Fibroblast of lung (primary cell): ENCODE measurements at regions not wholly inside any gene's neighbourhood (a gene's known extent, or its start where the extent isn't known, plus 50 kb on each side); places are given as distances from the start of the nearest gene placed in this dataset.
A peak's percentile ranks its signal among the peaks of the same experiment; 100 is the strongest.

ENCODE experiments used
- DNase-seq, 2 donors: peaks; one replicate each; pipeline versions ENCODE4 v3.0.0 to v3.0.0-alpha.2; 2010; ENCODE audit warnings: low read depth in 2 of 2
- H2AFZ ChIP-seq: 2 replicates; pipeline ENCODE4 v1.5.1; 2012; ENCODE audit warnings: low read length, control low read depth, inconsistent platforms
- H3K27ac ChIP-seq: 2 replicates; pipeline ENCODE4 v1.5.1; 2011; ENCODE audit warnings: low read length, control low read depth; ENCODE audit not compliant: insufficient read depth
- H3K27me3 ChIP-seq: 2 replicates; pipeline ENCODE4 v1.5.1; 2011; ENCODE audit warnings: mild to moderate bottlenecking, low read length; ENCODE audit not compliant: control insufficient read depth, insufficient read depth
- H3K36me3 ChIP-seq: 2 replicates; pipeline ENCODE4 v1.5.1; 2011; ENCODE audit warnings: low read length; ENCODE audit not compliant: control insufficient read depth, insufficient read depth
- H3K4me1 ChIP-seq: 2 replicates; pipeline ENCODE4 v1.5.1; 2011; ENCODE audit warnings: low read length; ENCODE audit not compliant: control insufficient read depth, insufficient read depth; ENCODE audit errors: extremely low read depth
- H3K4me2 ChIP-seq: 2 replicates; pipeline ENCODE4 v1.5.1; 2011; ENCODE audit warnings: low read length, control low read depth; ENCODE audit not compliant: insufficient read depth; ENCODE audit errors: extremely low read depth
- H3K4me3 ChIP-seq, 4 experiments: fragments of 200-600 bp in 1 of 4; sonication (generic) in 1 of 4; replicated peaks in 1 of 4; 2 replicates each; pipeline ENCODE4 v1.5.1; 2011 to 2016; ENCODE audit warnings: low read length in 4 of 4, low read depth in 3 of 4, mild to moderate bottlenecking in 3 of 4, control low read depth in 2 of 4, inconsistent platforms in 1 of 4, mixed read lengths in 1 of 4; ENCODE audit not compliant: insufficient read depth in 1 of 4; ENCODE audit errors: control extremely low read depth in 1 of 4
- H3K79me2 ChIP-seq: 2 replicates; pipeline ENCODE4 v1.5.1; 2012; ENCODE audit warnings: mild to moderate bottlenecking, low read length, inconsistent platforms; ENCODE audit not compliant: control insufficient read depth, insufficient read depth
- H3K9ac ChIP-seq: 2 replicates; pipeline ENCODE4 v1.5.1; 2011; ENCODE audit warnings: mild to moderate bottlenecking, low read length, control low read depth; ENCODE audit not compliant: insufficient read depth
- H3K9me3 ChIP-seq: 2 replicates; pipeline ENCODE4 v1.5.1; 2012; ENCODE audit warnings: low read depth, low read length; ENCODE audit not compliant: control insufficient read depth, insufficient read depth
- H4K20me1 ChIP-seq: 2 replicates; pipeline ENCODE4 v1.5.1; 2011; ENCODE audit warnings: low read length; ENCODE audit not compliant: control insufficient read depth, insufficient read depth; ENCODE audit errors: extremely low read depth
- EZH2 ChIP-seq: IDR thresholded peaks from 2 replicates; pipeline ENCODE4 v1.5.1; 2012; ENCODE audit warnings: low read length, control low read depth, mild to moderate bottlenecking; ENCODE audit errors: missing control alignments
- TF ChIP-seq, protein P1 (sequence below), 2 donors: IDR thresholded peaks in 1 of 2; conservative IDR thresholded peaks in 1 of 2; 1 replicate in 1 of 2; 2 replicates in 1 of 2; pipeline ENCODE4 v1.5.1; 2011 to 2012; ENCODE audit warnings: low read length in 2 of 2, control low read depth in 1 of 2, inconsistent platforms in 1 of 2, low read depth in 1 of 2, mild to moderate bottlenecking in 1 of 2

DNA sequence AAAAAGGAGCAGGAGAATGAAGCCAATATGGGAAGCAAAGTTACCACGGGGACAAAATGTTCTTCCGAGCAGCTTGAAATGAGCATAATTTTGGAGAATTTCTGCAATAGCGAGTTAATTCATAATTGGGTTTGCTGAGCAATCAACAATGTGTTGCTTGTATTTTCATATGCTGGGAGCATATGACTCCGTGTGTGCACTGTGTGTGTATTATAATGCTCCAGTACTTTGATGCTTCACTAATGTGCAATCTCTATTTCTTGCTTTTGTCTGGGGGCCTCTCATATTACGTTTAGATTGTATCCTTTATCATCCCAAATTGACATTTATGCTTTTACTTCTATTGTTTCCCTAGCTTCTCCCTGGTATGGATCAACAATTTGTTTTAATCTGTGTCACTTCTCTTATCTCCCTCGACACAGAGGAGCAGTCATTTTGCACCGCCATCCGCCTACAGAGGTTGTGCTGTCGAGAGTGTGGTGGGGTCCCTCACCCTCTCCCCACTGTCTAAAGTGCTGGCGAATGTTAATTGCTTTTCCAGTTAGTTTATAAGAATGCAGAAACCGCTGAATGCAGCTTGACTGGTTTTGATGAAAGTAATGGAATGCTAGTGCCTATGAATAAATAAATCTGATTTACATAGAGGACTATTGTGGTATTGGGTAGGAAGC lies 372.5 kb upstream of the WWC1 start:
- TF ChIP-seq EZH2, result no peak
- TF ChIP-seq, protein P1, sequence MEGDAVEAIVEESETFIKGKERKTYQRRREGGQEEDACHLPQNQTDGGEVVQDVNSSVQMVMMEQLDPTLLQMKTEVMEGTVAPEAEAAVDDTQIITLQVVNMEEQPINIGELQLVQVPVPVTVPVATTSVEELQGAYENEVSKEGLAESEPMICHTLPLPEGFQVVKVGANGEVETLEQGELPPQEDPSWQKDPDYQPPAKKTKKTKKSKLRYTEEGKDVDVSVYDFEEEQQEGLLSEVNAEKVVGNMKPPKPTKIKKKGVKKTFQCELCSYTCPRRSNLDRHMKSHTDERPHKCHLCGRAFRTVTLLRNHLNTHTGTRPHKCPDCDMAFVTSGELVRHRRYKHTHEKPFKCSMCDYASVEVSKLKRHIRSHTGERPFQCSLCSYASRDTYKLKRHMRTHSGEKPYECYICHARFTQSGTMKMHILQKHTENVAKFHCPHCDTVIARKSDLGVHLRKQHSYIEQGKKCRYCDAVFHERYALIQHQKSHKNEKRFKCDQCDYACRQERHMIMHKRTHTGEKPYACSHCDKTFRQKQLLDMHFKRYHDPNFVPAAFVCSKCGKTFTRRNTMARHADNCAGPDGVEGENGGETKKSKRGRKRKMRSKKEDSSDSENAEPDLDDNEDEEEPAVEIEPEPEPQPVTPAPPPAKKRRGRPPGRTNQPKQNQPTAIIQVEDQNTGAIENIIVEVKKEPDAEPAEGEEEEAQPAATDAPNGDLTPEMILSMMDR (conservative IDR thresholded peaks at IDR 0.05 in 1 of 2, IDR thresholded peaks at IDR 0.05 in 1 of 2; ENCODE audit: low read depth in 1 of 2, low read length in 2 of 2), result no peak
- peak in 1 of 2 donors; percentile 68 for DNase-seq

DNA sequence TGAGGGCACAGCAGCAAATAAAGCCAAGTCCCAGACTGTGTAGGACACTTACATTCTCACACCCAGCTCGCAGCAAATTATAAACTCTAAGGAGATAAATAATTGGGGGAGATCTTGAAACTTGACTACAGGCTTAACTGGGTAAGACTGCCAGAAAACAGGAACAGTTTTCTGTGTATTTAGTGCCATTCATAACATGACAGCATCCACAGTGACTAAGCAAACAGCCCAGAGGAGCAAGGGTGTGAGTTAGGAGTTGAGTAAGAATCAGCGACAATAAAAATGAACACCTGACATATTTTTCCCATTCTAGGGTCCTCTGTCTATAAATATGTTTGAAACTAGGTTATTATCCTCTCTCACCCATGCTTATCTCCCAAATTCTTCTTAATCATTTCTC lies 370.9 kb upstream of the WWC1 start:
- H3K9me3 ChIP-seq, result no peaks in the 10 kb centered on the region
- H3K9ac ChIP-seq, result no peak overlapping the region
- no peaks in the 10 kb centered on the region for H3K79me2 ChIP-seq
- H3K4me2 ChIP-seq, result no peak overlapping the region
- H3K36me3 ChIP-seq, result no peaks in the 10 kb centered on the region
- H3K27me3 ChIP-seq, result no peaks in the 10 kb centered on the region
- H3K4me1 ChIP-seq, result no peaks in the 10 kb centered on the region
- no peak for DNase-seq
- TF ChIP-seq, protein P1 (conservative IDR thresholded peaks at IDR 0.05 in 1 of 2, IDR thresholded peaks at IDR 0.05 in 1 of 2; ENCODE audit: low read depth in 1 of 2, low read length in 2 of 2), result no peak
- no peak for TF ChIP-seq EZH2
- no peak overlapping the region for H3K4me3 ChIP-seq
- no peak overlapping the region for H2AFZ ChIP-seq
- H4K20me1 ChIP-seq, result no peaks in the 10 kb centered on the region
- H3K27ac ChIP-seq, result no peak overlapping the region

More for the DNA sequence above, 372.5 kb upstream of the WWC1 start:
- no peak overlapping the region for H3K9ac ChIP-seq
- no peaks in the 10 kb centered on the region for H3K27me3 ChIP-seq
- H3K9me3 ChIP-seq, result no peaks in the 10 kb centered on the region
- H3K4me1 ChIP-seq, result no peaks in the 10 kb centered on the region
- no peak overlapping the region for H3K4me2 ChIP-seq
- no peaks in the 10 kb centered on the region for H4K20me1 ChIP-seq
- no peaks in the 10 kb centered on the region for H3K36me3 ChIP-seq
- H3K4me3 ChIP-seq, result no peak overlapping the region
- H3K27ac ChIP-seq, result no peak overlapping the region
- no peaks in the 10 kb centered on the region for H3K79me2 ChIP-seq
- H2AFZ ChIP-seq, result no peak overlapping the region

DNA sequence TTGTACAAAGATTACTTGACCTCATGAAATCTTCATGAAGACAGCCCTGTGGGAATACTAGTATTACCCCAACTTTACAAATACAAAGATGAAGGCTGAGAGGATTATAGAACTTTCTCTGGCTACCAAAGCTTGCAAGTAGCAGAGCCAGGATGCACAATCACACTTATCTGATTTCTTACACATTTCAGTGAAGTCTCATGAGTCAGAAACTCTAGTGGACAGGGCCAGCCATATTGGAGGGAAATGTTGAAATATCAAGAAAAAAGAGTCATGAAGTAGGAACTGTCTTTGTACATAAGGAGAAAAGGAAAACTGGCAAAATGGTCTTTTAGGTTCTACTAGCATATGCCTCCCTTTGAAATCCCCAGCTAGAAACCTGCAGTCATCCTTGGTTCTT lies 369.6 kb upstream of the WWC1 start:
- Histone ChIP-seq H3K27ac (no peak overlapping the region), H3K36me3 (no peaks in the 10 kb centered on the region), H3K79me2 (no peaks in the 10 kb centered on the region), H2AFZ (no peak overlapping the region), H3K4me1 (no peaks in the 10 kb centered on the region), H3K9ac (no peak overlapping the region), H3K4me2 (no peak overlapping the region), H3K9me3 (no peaks in the 10 kb centered on the region), H4K20me1 (no peaks in the 10 kb centered on the region), H3K27me3 (no peaks in the 10 kb centered on the region), H3K4me3 (no peak overlapping the region)
- no peak for TF ChIP-seq EZH2
- TF ChIP-seq, protein P1 (conservative IDR thresholded peaks at IDR 0.05 in 1 of 2, IDR thresholded peaks at IDR 0.05 in 1 of 2; ENCODE audit: low read depth in 1 of 2, low read length in 2 of 2), result no peak
- DNase-seq, result no peak
